ENCODE measurements at regions not wholly inside any gene's neighbourhood (a gene's known extent, or its start where the extent isn't known, plus 50 kb on each side); places are given as distances from the start of the nearest gene placed in this dataset.

- TF ChIP-seq CTCF (IDR thresholded peaks at IDR 0.05; ENCODE audit: insufficient read depth, low read length, poor library complexity, severe bottlenecking) (no peak), EZH2phosphoT487 (conservative IDR thresholded peaks at IDR 0.05; ENCODE audit: low read length) (no peak)
These were observed 228.8 kb downstream of the ADGRG6 start for GRCh38 chr6:142530566-142530965.
